GM21528 (cell line): ENCODE measurements at regions not wholly inside any gene's neighbourhood (a gene's known extent, or its start where the extent isn't known, plus 50 kb on each side); places are given as distances from the start of the nearest gene placed in this dataset.

Source experiments
- ATAC-seq: cut with Tn5 transposase; IDR thresholded peaks from one replicate; pipeline ENCODE4 v1.9.1; 2021; ENCODE audit warnings: mild to moderate bottlenecking, moderate library complexity; ENCODE audit not compliant: unreplicated experiment, low FRiP score

GRCh38 chr3:102599819-102600576 is 165.2 kb downstream of the ZPLD1 start:
- ATAC-seq: no peak

GRCh38 chr3:102605153-102605552 is 170.3 kb downstream of the ZPLD1 start:
- ATAC-seq: no peak

- no peak for ATAC-seq
These were observed 174.1 kb downstream of the ZPLD1 start for GRCh38 chr3:102608875-102609274.

GRCh38 chr3:102614021-102614569 is 179.3 kb downstream of the ZPLD1 start:
- no peak for ATAC-seq

- ATAC-seq: no peak
These were observed 179.8 kb downstream of the ZPLD1 start for GRCh38 chr3:102614585-102614984.

GRCh38 chr3:102617381-102617780 is 182.6 kb downstream of the ZPLD1 start:
- ATAC-seq: no peak

- ATAC-seq: no peak
These were observed 184.5 kb downstream of the ZPLD1 start for GRCh38 chr3:102619361-102619760.

- no peak for ATAC-seq
These were observed 195.1 kb downstream of the ZPLD1 start for GRCh38 chr3:102629943-102630342.

GRCh38 chr3:102630531-102630930 is 195.7 kb downstream of the ZPLD1 start:
- no peak for ATAC-seq

- ATAC-seq: no peak
These were observed 208.7 kb downstream of the ZPLD1 start for GRCh38 chr3:102643546-102643945.

GRCh38 chr3:102646557-102646956 is 211.7 kb downstream of the ZPLD1 start:
- no peak for ATAC-seq

GRCh38 chr3:102660653-102661052 is 225.8 kb downstream of the ZPLD1 start:
- ATAC-seq: no peak

- ATAC-seq: no peak
These were observed 227.1 kb downstream of the ZPLD1 start for GRCh38 chr3:102661707-102662497.

- no peak for ATAC-seq
These were observed 227.6 kb downstream of the ZPLD1 start for GRCh38 chr3:102662498-102662772.

GRCh38 chr3:102664126-102664525 is 229.3 kb downstream of the ZPLD1 start:
- ATAC-seq: no peak

- no peak for ATAC-seq
These were observed 230.4 kb downstream of the ZPLD1 start for GRCh38 chr3:102665183-102665582.

GRCh38 chr3:102668247-102668646 is 233.4 kb downstream of the ZPLD1 start:
- ATAC-seq: no peak

GRCh38 chr3:102670986-102671385 is 236.2 kb downstream of the ZPLD1 start:
- no peak for ATAC-seq

GRCh38 chr3:102672305-102672704 is 237.5 kb downstream of the ZPLD1 start:
- no peak for ATAC-seq

- ATAC-seq: peak; percentile 85
These were observed 238.7 kb downstream of the ZPLD1 start for GRCh38 chr3:102673271-102674115.

GRCh38 chr3:102674284-102674683 is 239.5 kb downstream of the ZPLD1 start:
- ATAC-seq: no peak
